Fibroblast of lung (primary cell): ENCODE measurements at regions not wholly inside any gene's neighbourhood (a gene's known extent, or its start where the extent isn't known, plus 50 kb on each side); places are given as distances from the start of the nearest gene placed in this dataset.

Experiments
- DNase-seq, 2 donors: peaks; one replicate each; pipeline versions ENCODE4 v3.0.0 to v3.0.0-alpha.2; 2010; ENCODE audit warnings: low read depth in 2 of 2
- H2AFZ ChIP-seq: 2 replicates; pipeline ENCODE4 v1.5.1; 2012; ENCODE audit warnings: low read length, control low read depth, inconsistent platforms
- H3K27ac ChIP-seq: 2 replicates; pipeline ENCODE4 v1.5.1; 2011; ENCODE audit warnings: low read length, control low read depth; ENCODE audit not compliant: insufficient read depth
- H3K27me3 ChIP-seq: 2 replicates; pipeline ENCODE4 v1.5.1; 2011; ENCODE audit warnings: mild to moderate bottlenecking, low read length; ENCODE audit not compliant: control insufficient read depth, insufficient read depth
- H3K36me3 ChIP-seq: 2 replicates; pipeline ENCODE4 v1.5.1; 2011; ENCODE audit warnings: low read length; ENCODE audit not compliant: control insufficient read depth, insufficient read depth
- H3K4me1 ChIP-seq: 2 replicates; pipeline ENCODE4 v1.5.1; 2011; ENCODE audit warnings: low read length; ENCODE audit not compliant: control insufficient read depth, insufficient read depth; ENCODE audit errors: extremely low read depth
- H3K4me2 ChIP-seq: 2 replicates; pipeline ENCODE4 v1.5.1; 2011; ENCODE audit warnings: low read length, control low read depth; ENCODE audit not compliant: insufficient read depth; ENCODE audit errors: extremely low read depth
- H3K4me3 ChIP-seq, 4 experiments: fragments of 200-600 bp in 1 of 4; sonication (generic) in 1 of 4; replicated peaks in 1 of 4; 2 replicates each; pipeline ENCODE4 v1.5.1; 2011 to 2016; ENCODE audit warnings: low read length in 4 of 4, low read depth in 3 of 4, mild to moderate bottlenecking in 3 of 4, control low read depth in 2 of 4, inconsistent platforms in 1 of 4, mixed read lengths in 1 of 4; ENCODE audit not compliant: insufficient read depth in 1 of 4; ENCODE audit errors: control extremely low read depth in 1 of 4
- H3K79me2 ChIP-seq: 2 replicates; pipeline ENCODE4 v1.5.1; 2012; ENCODE audit warnings: mild to moderate bottlenecking, low read length, inconsistent platforms; ENCODE audit not compliant: control insufficient read depth, insufficient read depth
- H3K9ac ChIP-seq: 2 replicates; pipeline ENCODE4 v1.5.1; 2011; ENCODE audit warnings: mild to moderate bottlenecking, low read length, control low read depth; ENCODE audit not compliant: insufficient read depth
- H3K9me3 ChIP-seq: 2 replicates; pipeline ENCODE4 v1.5.1; 2012; ENCODE audit warnings: low read depth, low read length; ENCODE audit not compliant: control insufficient read depth, insufficient read depth
- H4K20me1 ChIP-seq: 2 replicates; pipeline ENCODE4 v1.5.1; 2011; ENCODE audit warnings: low read length; ENCODE audit not compliant: control insufficient read depth, insufficient read depth; ENCODE audit errors: extremely low read depth
- EZH2 ChIP-seq: IDR thresholded peaks from 2 replicates; pipeline ENCODE4 v1.5.1; 2012; ENCODE audit warnings: low read length, control low read depth, mild to moderate bottlenecking; ENCODE audit errors: missing control alignments
- TF ChIP-seq, protein P1 (sequence below), 2 donors: IDR thresholded peaks in 1 of 2; conservative IDR thresholded peaks in 1 of 2; 1 replicate in 1 of 2; 2 replicates in 1 of 2; pipeline ENCODE4 v1.5.1; 2011 to 2012; ENCODE audit warnings: low read length in 2 of 2, control low read depth in 1 of 2, inconsistent platforms in 1 of 2, low read depth in 1 of 2, mild to moderate bottlenecking in 1 of 2

DNA sequence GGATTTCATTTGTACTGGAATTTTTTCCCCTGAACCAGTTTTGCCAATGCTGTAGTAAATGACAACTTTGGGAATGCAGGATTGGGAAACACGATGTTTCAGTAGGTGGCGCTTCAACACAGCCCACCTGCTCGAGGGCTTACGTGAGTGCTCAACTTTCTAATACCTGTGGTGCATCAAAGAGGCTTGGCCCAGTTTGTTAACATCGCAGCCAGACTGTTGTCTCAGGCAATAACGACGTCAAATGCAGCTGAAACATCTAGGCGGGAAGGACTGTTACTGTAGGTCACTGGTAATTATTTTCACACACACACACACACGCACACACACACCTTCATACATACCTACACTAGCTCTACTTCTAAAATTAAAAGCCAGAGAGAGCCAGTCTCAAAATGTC is 815.5 kb upstream of the SLC35B3 start:
- H4K20me1 ChIP-seq: no peaks in the 10 kb centered on the region
- H3K9me3 ChIP-seq: no peaks in the 10 kb centered on the region
- no peak overlapping the region for H3K4me3 ChIP-seq
- peak; percentile 42 to 62 for DNase-seq
- no peak overlapping the region for H2AFZ ChIP-seq
- no peak overlapping the region for H3K27ac ChIP-seq
- H3K4me1 ChIP-seq: no peaks in the 10 kb centered on the region
- no peak overlapping the region for H3K9ac ChIP-seq
- H3K4me2 ChIP-seq: no peak overlapping the region
- TF ChIP-seq, protein P1, sequence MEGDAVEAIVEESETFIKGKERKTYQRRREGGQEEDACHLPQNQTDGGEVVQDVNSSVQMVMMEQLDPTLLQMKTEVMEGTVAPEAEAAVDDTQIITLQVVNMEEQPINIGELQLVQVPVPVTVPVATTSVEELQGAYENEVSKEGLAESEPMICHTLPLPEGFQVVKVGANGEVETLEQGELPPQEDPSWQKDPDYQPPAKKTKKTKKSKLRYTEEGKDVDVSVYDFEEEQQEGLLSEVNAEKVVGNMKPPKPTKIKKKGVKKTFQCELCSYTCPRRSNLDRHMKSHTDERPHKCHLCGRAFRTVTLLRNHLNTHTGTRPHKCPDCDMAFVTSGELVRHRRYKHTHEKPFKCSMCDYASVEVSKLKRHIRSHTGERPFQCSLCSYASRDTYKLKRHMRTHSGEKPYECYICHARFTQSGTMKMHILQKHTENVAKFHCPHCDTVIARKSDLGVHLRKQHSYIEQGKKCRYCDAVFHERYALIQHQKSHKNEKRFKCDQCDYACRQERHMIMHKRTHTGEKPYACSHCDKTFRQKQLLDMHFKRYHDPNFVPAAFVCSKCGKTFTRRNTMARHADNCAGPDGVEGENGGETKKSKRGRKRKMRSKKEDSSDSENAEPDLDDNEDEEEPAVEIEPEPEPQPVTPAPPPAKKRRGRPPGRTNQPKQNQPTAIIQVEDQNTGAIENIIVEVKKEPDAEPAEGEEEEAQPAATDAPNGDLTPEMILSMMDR (conservative IDR thresholded peaks at IDR 0.05 in 1 of 2, IDR thresholded peaks at IDR 0.05 in 1 of 2; ENCODE audit: low read depth in 1 of 2, low read length in 2 of 2): peak; percentile 34 to 62
- no peak for TF ChIP-seq EZH2
- H3K27me3 ChIP-seq: no peaks in the 10 kb centered on the region
- H3K79me2 ChIP-seq: no peaks in the 10 kb centered on the region
- H3K36me3 ChIP-seq: no peaks in the 10 kb centered on the region

- DNase-seq: no peak
- TF ChIP-seq, protein P1 (conservative IDR thresholded peaks at IDR 0.05 in 1 of 2, IDR thresholded peaks at IDR 0.05 in 1 of 2; ENCODE audit: low read depth in 1 of 2, low read length in 2 of 2): no peak
- TF ChIP-seq EZH2: no peak
Measured at GRCh38 chr6:9248133-9248532, 812.8 kb upstream of the SLC35B3 start.

GRCh38 chr6:9240861-9241260 is 805.5 kb upstream of the SLC35B3 start:
- Histone ChIP-seq H3K9me3 (no peaks in the 10 kb centered on the region), H3K79me2 (no peaks in the 10 kb centered on the region), H3K4me1 (no peaks in the 10 kb centered on the region), H3K36me3 (no peaks in the 10 kb centered on the region), H3K27ac (no peak overlapping the region), H4K20me1 (no peaks in the 10 kb centered on the region), H3K27me3 (no peaks in the 10 kb centered on the region), H2AFZ (no peak overlapping the region), H3K4me3 (no peak overlapping the region), H3K9ac (no peak overlapping the region), H3K4me2 (no peak overlapping the region)
- no peak for DNase-seq
- no peak for TF ChIP-seq EZH2
- TF ChIP-seq, protein P1 (conservative IDR thresholded peaks at IDR 0.05 in 1 of 2, IDR thresholded peaks at IDR 0.05 in 1 of 2; ENCODE audit: low read depth in 1 of 2, low read length in 2 of 2): no peak

More at GRCh38 chr6:9248133-9248532, 812.8 kb upstream of the SLC35B3 start:
- Histone ChIP-seq H3K9ac (no peak overlapping the region), H3K27ac (no peak overlapping the region), H3K36me3 (no peaks in the 10 kb centered on the region), H3K4me1 (no peaks in the 10 kb centered on the region), H2AFZ (no peak overlapping the region), H3K79me2 (no peaks in the 10 kb centered on the region), H3K4me3 (no peak overlapping the region), H3K27me3 (no peaks in the 10 kb centered on the region), H3K9me3 (no peaks in the 10 kb centered on the region), H4K20me1 (no peaks in the 10 kb centered on the region), H3K4me2 (no peak overlapping the region)
